ENCODE measurements at regions not wholly inside any gene's neighbourhood (a gene's known extent, or its start where the extent isn't known, plus 50 kb on each side); places are given as distances from the start of the nearest gene placed in this dataset.

GRCh38 chr4:45778514-45778913 is 345.3 kb downstream of the GABRG1 start:
- no peak for DNase-seq (ENCODE audit: low read depth)

- DNase-seq (ENCODE audit: low read depth), result no peak
Measured at GRCh38 chr4:45776146-45776545, 347.7 kb downstream of the GABRG1 start.

- no peak for DNase-seq (ENCODE audit: low read depth)
Measured at GRCh38 chr4:45770958-45771357, 352.9 kb downstream of the GABRG1 start.

- DNase-seq (ENCODE audit: low read depth), result no peak
Measured at GRCh38 chr4:45765521-45765920, 358.3 kb downstream of the GABRG1 start.

GRCh38 chr4:45751877-45752530 is 371.9 kb downstream of the GABRG1 start:
- no peak for DNase-seq (ENCODE audit: low read depth)

GRCh38 chr4:45750721-45751120 is 373.1 kb downstream of the GABRG1 start:
- DNase-seq (ENCODE audit: low read depth), result no peak

GRCh38 chr4:45745741-45746140 is 378.1 kb downstream of the GABRG1 start:
- no peak for DNase-seq (ENCODE audit: low read depth)

GRCh38 chr4:45741897-45742296 is 382.0 kb downstream of the GABRG1 start:
- no peak for DNase-seq (ENCODE audit: low read depth)

GRCh38 chr4:45732161-45732560 is 391.7 kb downstream of the GABRG1 start:
- no peak for DNase-seq (ENCODE audit: low read depth)

GRCh38 chr4:45716093-45716492 is 407.8 kb downstream of the GABRG1 start:
- DNase-seq (ENCODE audit: low read depth), result no peak

GRCh38 chr4:45713996-45714395 is 409.9 kb downstream of the GABRG1 start:
- DNase-seq (ENCODE audit: low read depth), result no peak

GRCh38 chr4:45701621-45702020 is 422.2 kb downstream of the GABRG1 start:
- no peak for DNase-seq (ENCODE audit: low read depth)

- DNase-seq (ENCODE audit: low read depth), result no peak
Measured at GRCh38 chr4:45693746-45694145, 430.1 kb downstream of the GABRG1 start.

- no peak for DNase-seq (ENCODE audit: low read depth)
Measured at GRCh38 chr4:45692131-45692735, 431.6 kb downstream of the GABRG1 start.

GRCh38 chr4:45688341-45688740 is 435.5 kb downstream of the GABRG1 start:
- DNase-seq (ENCODE audit: low read depth), result no peak

- no peak for DNase-seq (ENCODE audit: low read depth)
Measured at GRCh38 chr4:45679411-45679810, 444.4 kb downstream of the GABRG1 start.

- DNase-seq (ENCODE audit: low read depth), result no peak
Measured at GRCh38 chr4:45668128-45668527, 455.7 kb downstream of the GABRG1 start.

GRCh38 chr4:45663628-45664081 is 460.2 kb downstream of the GABRG1 start:
- DNase-seq (ENCODE audit: low read depth), result no peak

- DNase-seq (ENCODE audit: low read depth), result peak; percentile 0
Measured at GRCh38 chr4:45663003-45663402, 460.9 kb downstream of the GABRG1 start.

GRCh38 chr4:45661893-45662292 is 462.0 kb downstream of the GABRG1 start:
- DNase-seq (ENCODE audit: low read depth), result no peak

- no peak for DNase-seq (ENCODE audit: low read depth)
Measured at GRCh38 chr4:45650545-45650944, 473.3 kb downstream of the GABRG1 start.

GRCh38 chr4:45648846-45649245 is 475.0 kb downstream of the GABRG1 start:
- no peak for DNase-seq (ENCODE audit: low read depth)

GRCh38 chr4:45647823-45648222 is 476.0 kb downstream of the GABRG1 start:
- no peak for DNase-seq (ENCODE audit: low read depth)
